ENCODE measurements at regions not wholly inside any gene's neighbourhood (a gene's known extent, or its start where the extent isn't known, plus 50 kb on each side); places are given as distances from the start of the nearest gene placed in this dataset.

GRCh38 chr6:40803897-40804702 lies 216.9 kb upstream of the LRFN2 start (continued):
- no peak for TF ChIP-seq CBX5 (IDR thresholded peaks at IDR 0.05; ENCODE audit: low read depth, low read length)
- no peak for TF ChIP-seq SIRT6 (IDR thresholded peaks at IDR 0.05; ENCODE audit: low read length)
- TF ChIP-seq CREB1 (IDR thresholded peaks at IDR 0.05) = no peak
- no peak for TF ChIP-seq SIX5 (IDR thresholded peaks at IDR 0.05; ENCODE audit: low read depth, low read length)
- TF ChIP-seq KDM5A (IDR thresholded peaks at IDR 0.05; ENCODE audit: low read length) = no peak
